ENCODE measurements at regions not wholly inside any gene's neighbourhood (a gene's known extent, or its start where the extent isn't known, plus 50 kb on each side); places are given as distances from the start of the nearest gene placed in this dataset.

DNA sequence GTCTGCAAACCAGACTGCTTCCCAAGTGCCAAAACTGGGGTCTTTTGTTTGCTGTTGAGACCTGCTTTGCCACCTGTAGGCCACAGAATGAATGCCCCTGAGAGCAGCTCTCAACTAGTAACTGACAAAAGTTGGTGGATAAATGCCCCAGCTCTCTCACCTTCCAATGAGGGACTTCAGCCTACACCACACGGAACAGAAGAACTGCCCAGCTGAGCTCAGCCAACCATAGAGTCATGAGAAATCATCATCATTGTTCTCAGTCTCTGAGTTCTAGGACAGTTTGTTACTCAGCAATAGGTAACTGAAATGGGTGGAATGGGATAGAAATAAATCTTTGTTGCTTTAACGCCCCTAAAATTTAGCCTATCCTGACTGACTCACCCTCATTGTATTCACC is 59.1 kb upstream of the MRI1 start:
- TF ChIP-seq POU2F2 (IDR thresholded peaks at IDR 0.05; ENCODE audit: low read depth, low read length) (no peak), POLR2A (IDR thresholded peaks at IDR 0.05; ENCODE audit: low read depth, low read length) (no peak), POLR2AphosphoS5 (IDR thresholded peaks at IDR 0.05; ENCODE audit: low read depth, low read length) (no peak), TAF1 (IDR thresholded peaks at IDR 0.05; ENCODE audit: low read depth, low read length) (no peak), SPI1 (IDR thresholded peaks at IDR 0.05; ENCODE audit: low read depth, low read length) (no peak)

Measured in GM12891 (cell line).